ENCODE measurements at regions not wholly inside any gene's neighbourhood (a gene's known extent, or its start where the extent isn't known, plus 50 kb on each side); places are given as distances from the start of the nearest gene placed in this dataset.

- Histone ChIP-seq H3K9ac (ENCODE audit: low read length) (no peak overlapping the region), H4K20me1 (ENCODE audit: insufficient read depth, low read length) (no peaks in the 10 kb centered on the region), H2AFZ (ENCODE audit: low read depth, low read length) (no peak overlapping the region), H3K4me2 (ENCODE audit: low read length) (no peak overlapping the region), H3K36me3 (ENCODE audit: insufficient read depth, low read length) (no peaks in the 10 kb centered on the region), H3K27me3 (ENCODE audit: insufficient read depth, low read length) (no peaks in the 10 kb centered on the region), H3K4me1 (ENCODE audit: insufficient read depth, low read length) (no peaks in the 10 kb centered on the region), H3K79me2 (ENCODE audit: insufficient read depth, low read length) (no peaks in the 10 kb centered on the region), H3K27ac (ENCODE audit: low read depth, low read length) (no peak overlapping the region), H3K4me3 (ENCODE audit: insufficient read depth, low read depth, low read length) (no peak overlapping the region), H3K9me3 (ENCODE audit: insufficient read depth, low read depth, low read length) (no peaks in the 10 kb centered on the region)
- H3K4me3 Mint-ChIP-seq (ENCODE audit: unreplicated experiment), result no peak overlapping the region
- DNase-seq (ENCODE audit: low read depth) (no peak), FAIRE-seq (no peak)
- TF ChIP-seq EZH2 (IDR thresholded peaks at IDR 0.05; ENCODE audit: insufficient read depth, low read length), result no peak
- no peaks in the 10 kb centered on the region for H3K36me3 Mint-ChIP-seq (ENCODE audit: low read depth, unreplicated experiment)
- H3K4me1 Mint-ChIP-seq (ENCODE audit: low read depth, unreplicated experiment), result no peaks in the 10 kb centered on the region
- H3K9me3 Mint-ChIP-seq (ENCODE audit: unreplicated experiment), result no peaks in the 10 kb centered on the region
- peaks cover 15% of the 10 kb centered on the region for H3K27me3 Mint-ChIP-seq (ENCODE audit: low read depth, unreplicated experiment)
- H3K27ac Mint-ChIP-seq (ENCODE audit: unreplicated experiment), result no peak overlapping the region
Measured at GRCh38 chr1:175797576-175797975, 54.2 kb upstream of the TNR start.

GRCh38 chr1:175794586-175794985, 51.2 kb upstream of the TNR start:
- Histone ChIP-seq H3K79me2 (ENCODE audit: insufficient read depth, low read length) (no peaks in the 10 kb centered on the region), H3K36me3 (ENCODE audit: insufficient read depth, low read length) (no peaks in the 10 kb centered on the region), H2AFZ (ENCODE audit: low read depth, low read length) (no peak overlapping the region), H3K4me1 (ENCODE audit: insufficient read depth, low read length) (no peaks in the 10 kb centered on the region), H3K4me3 (ENCODE audit: insufficient read depth, low read depth, low read length) (no peak overlapping the region), H4K20me1 (ENCODE audit: insufficient read depth, low read length) (no peaks in the 10 kb centered on the region), H3K9ac (ENCODE audit: low read length) (no peak overlapping the region), H3K27me3 (ENCODE audit: insufficient read depth, low read length) (no peaks in the 10 kb centered on the region), H3K4me2 (ENCODE audit: low read length) (no peak overlapping the region), H3K9me3 (ENCODE audit: insufficient read depth, low read depth, low read length) (no peaks in the 10 kb centered on the region), H3K27ac (ENCODE audit: low read depth, low read length) (no peak overlapping the region)
- no peaks in the 10 kb centered on the region for H3K36me3 Mint-ChIP-seq (ENCODE audit: low read depth, unreplicated experiment)
- no peaks in the 10 kb centered on the region for H3K4me1 Mint-ChIP-seq (ENCODE audit: low read depth, unreplicated experiment)
- FAIRE-seq, result no peak
- H3K9me3 Mint-ChIP-seq (ENCODE audit: unreplicated experiment), result no peaks in the 10 kb centered on the region
- DNase-seq (ENCODE audit: low read depth), result no peak
- peaks cover 13% of the 10 kb centered on the region for H3K27me3 Mint-ChIP-seq (ENCODE audit: low read depth, unreplicated experiment)
- no peak overlapping the region for H3K4me3 Mint-ChIP-seq (ENCODE audit: unreplicated experiment)
- TF ChIP-seq EZH2 (IDR thresholded peaks at IDR 0.05; ENCODE audit: insufficient read depth, low read length) (no peak), CTCF (IDR thresholded peaks at IDR 0.05; ENCODE audit: insufficient read depth, low read depth, low read length) (no peak)
- H3K27ac Mint-ChIP-seq (ENCODE audit: unreplicated experiment), result no peak overlapping the region

- TF ChIP-seq CTCF (IDR thresholded peaks at IDR 0.05; ENCODE audit: insufficient read depth, low read depth, low read length) (no peak), EZH2 (IDR thresholded peaks at IDR 0.05; ENCODE audit: insufficient read depth, low read length) (no peak)
- Histone ChIP-seq H3K9ac (ENCODE audit: low read length) (no peak overlapping the region), H3K4me1 (ENCODE audit: insufficient read depth, low read length) (no peaks in the 10 kb centered on the region), H4K20me1 (ENCODE audit: insufficient read depth, low read length) (no peaks in the 10 kb centered on the region), H3K79me2 (ENCODE audit: insufficient read depth, low read length) (no peaks in the 10 kb centered on the region), H3K4me3 (ENCODE audit: insufficient read depth, low read depth, low read length) (no peak overlapping the region), H3K27ac (ENCODE audit: low read depth, low read length) (no peak overlapping the region), H3K4me2 (ENCODE audit: low read length) (no peak overlapping the region), H3K9me3 (ENCODE audit: insufficient read depth, low read depth, low read length) (no peaks in the 10 kb centered on the region), H3K27me3 (ENCODE audit: insufficient read depth, low read length) (no peaks in the 10 kb centered on the region), H2AFZ (ENCODE audit: low read depth, low read length) (no peak overlapping the region), H3K36me3 (ENCODE audit: insufficient read depth, low read length) (no peaks in the 10 kb centered on the region)
- Mint-ChIP-seq H3K36me3 (ENCODE audit: low read depth, unreplicated experiment) (no peaks in the 10 kb centered on the region), H3K27ac (ENCODE audit: unreplicated experiment) (no peak overlapping the region), H3K4me3 (ENCODE audit: unreplicated experiment) (no peak overlapping the region), H3K4me1 (ENCODE audit: low read depth, unreplicated experiment) (no peaks in the 10 kb centered on the region), H3K9me3 (ENCODE audit: unreplicated experiment) (no peaks in the 10 kb centered on the region), H3K27me3 (ENCODE audit: low read depth, unreplicated experiment) (peaks cover 17% of the 10 kb centered on the region)
- DNase-seq (ENCODE audit: low read depth), result no peak
- no peak for FAIRE-seq
Measured at GRCh38 chr1:175793617-175794016, 50.2 kb upstream of the TNR start.
